GM12864 (cell line): ENCODE measurements at regions not wholly inside any gene's neighbourhood (a gene's known extent, or its start where the extent isn't known, plus 50 kb on each side); places are given as distances from the start of the nearest gene placed in this dataset.

ENCODE experiments used
- DNase-seq: peaks from one replicate; pipeline ENCODE4 v3.0.0-alpha.2; 2011; ENCODE audit warnings: low read depth
- H3K4me3 ChIP-seq: 2 replicates; pipeline ENCODE4 v1.5.1; 2011; ENCODE audit warnings: mild to moderate bottlenecking, low read depth, low read length, control low read depth
- CTCF ChIP-seq: IDR thresholded peaks from 2 replicates; pipeline ENCODE4 v1.5.1; 2011; ENCODE audit warnings: low read depth, mild to moderate bottlenecking, moderate library complexity, low read length, control low read depth, inconsistent platforms; ENCODE audit errors: missing control alignments

GRCh38 chr14:26959437-26959836, 361.6 kb upstream of the NOVA1 start:
- no peak overlapping the region for H3K4me3 ChIP-seq
- DNase-seq = no peak
- no peak for TF ChIP-seq CTCF

GRCh38 chr14:26959972-26960660, 362.3 kb upstream of the NOVA1 start:
- no peak overlapping the region for H3K4me3 ChIP-seq
- no peak for DNase-seq
- TF ChIP-seq CTCF = no peak

- TF ChIP-seq CTCF = no peak
- DNase-seq = no peak
- H3K4me3 ChIP-seq = no peak overlapping the region
Measured at GRCh38 chr14:26963711-26964110, 365.9 kb upstream of the NOVA1 start.

GRCh38 chr14:26965490-26965889, 367.7 kb upstream of the NOVA1 start:
- no peak overlapping the region for H3K4me3 ChIP-seq
- no peak for TF ChIP-seq CTCF
- no peak for DNase-seq

GRCh38 chr14:26966908-26967307, 369.1 kb upstream of the NOVA1 start:
- TF ChIP-seq CTCF = no peak
- H3K4me3 ChIP-seq = no peak overlapping the region
- no peak for DNase-seq

- no peak overlapping the region for H3K4me3 ChIP-seq
- no peak for TF ChIP-seq CTCF
- no peak for DNase-seq
Measured at GRCh38 chr14:26974965-26975364, 377.1 kb upstream of the NOVA1 start.

- no peak for TF ChIP-seq CTCF
- H3K4me3 ChIP-seq = no peak overlapping the region
- no peak for DNase-seq
Measured at GRCh38 chr14:26982071-26982470, 384.2 kb upstream of the NOVA1 start.
